ACHN (cell line): ENCODE measurements at regions not wholly inside any gene's neighbourhood (a gene's known extent, or its start where the extent isn't known, plus 50 kb on each side); places are given as distances from the start of the nearest gene placed in this dataset.

Experiments
- DNase-seq: peaks from one replicate; pipeline ENCODE4 v3.0.0-alpha.2; 2015
- in situ Hi-C: cut with HindIII; loops from 2 replicates; pipeline ENCODE4 v1.10.0; 2017; ENCODE audit warnings: low sequenced_read_pairs, low pct_ligation_motif_present, low pct_unique_long_range_greater_than_20kb

DNA sequence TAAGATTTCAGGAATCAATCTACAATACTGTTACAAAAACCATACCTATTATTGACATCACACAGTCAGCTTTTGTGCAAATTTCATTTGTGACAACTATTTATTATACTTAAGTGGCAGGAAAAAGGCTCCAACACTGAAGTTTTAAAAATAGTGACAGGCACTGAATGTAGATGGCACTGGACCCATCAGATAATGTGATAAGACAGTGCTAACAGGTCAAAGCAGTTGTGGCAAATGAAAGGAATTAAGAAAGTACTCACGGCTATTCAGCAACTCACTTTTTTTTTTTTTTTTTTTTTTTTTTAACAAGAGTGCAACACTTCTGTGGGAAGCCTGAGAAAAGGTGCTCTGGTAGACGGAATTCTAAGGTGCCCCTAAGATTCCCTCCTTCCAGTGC, 115.0 kb upstream of the MEF2C start:
- DNase-seq: no peak
- in situ Hi-C loops: no loop called here

DNA sequence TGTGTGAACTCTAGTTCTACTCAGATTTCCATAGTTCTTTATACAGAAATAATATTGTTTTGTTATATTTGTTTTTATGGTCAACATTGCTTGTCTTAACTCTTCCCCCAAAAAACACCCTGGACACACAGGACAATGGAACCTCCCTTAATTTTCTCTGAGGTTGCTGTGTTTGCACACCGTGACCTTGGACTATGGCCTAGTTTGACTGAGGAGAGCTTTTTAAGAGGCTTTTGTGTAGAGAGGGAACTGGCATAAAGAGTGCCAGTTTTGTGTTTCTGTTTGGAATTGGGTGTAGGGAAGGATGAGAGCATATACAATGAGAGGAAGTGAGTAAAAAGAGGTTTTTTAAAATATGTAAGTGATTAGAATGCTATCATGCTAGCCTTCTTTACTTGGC, 101.1 kb upstream of the MEF2C start:
- no peak for DNase-seq
- in situ Hi-C loops: no loop called here

GRCh38 chr5:88979726-88980125, 96.7 kb upstream of the MEF2C start:
- in situ Hi-C loops: no loop called here
- DNase-seq: no peak

DNA sequence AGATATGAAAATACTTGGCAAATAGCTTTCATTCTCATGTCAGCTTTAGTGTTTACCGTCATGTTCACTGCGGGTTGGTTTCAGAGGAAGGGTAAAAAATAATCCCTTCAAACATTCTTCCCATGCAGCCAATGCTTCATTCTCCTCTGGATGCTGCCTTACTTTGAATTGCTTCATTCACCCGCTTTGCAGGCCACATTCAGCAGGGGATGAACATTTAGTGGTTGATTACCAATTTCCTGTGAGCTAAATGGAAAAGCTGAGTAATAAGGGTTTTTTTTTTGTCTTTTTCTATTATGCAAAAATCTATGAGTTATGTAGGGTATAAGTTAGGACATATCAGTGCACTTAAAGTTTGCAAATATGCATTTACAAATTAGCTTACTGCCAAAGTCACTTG, 96.3 kb upstream of the MEF2C start:
- in situ Hi-C loops: no loop called here
- no peak for DNase-seq

DNA sequence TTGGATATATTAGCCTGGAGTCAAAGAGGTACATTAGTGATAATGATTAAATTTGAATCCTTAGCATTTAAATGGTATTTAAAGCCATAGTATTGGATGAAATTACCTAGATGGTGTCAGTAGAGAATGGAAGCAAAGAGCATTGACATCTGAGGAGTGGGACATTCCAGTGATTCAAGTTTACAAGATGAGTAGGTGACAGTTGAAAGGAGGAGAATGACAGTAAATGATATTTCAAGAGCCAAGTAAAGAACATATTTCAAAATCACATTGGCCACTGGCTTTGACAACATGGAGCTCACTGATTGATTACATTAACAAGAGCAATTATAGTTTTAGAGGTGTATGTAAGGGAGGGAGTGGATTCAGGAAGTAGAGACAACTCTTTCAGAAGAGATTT, 93.9 kb upstream of the MEF2C start:
- in situ Hi-C loops: no loop called here
- DNase-seq: no peak

GRCh38 chr5:88967633-88968585, 84.9 kb upstream of the MEF2C start:
- in situ Hi-C loops: no loop called here
- no peak for DNase-seq

DNA sequence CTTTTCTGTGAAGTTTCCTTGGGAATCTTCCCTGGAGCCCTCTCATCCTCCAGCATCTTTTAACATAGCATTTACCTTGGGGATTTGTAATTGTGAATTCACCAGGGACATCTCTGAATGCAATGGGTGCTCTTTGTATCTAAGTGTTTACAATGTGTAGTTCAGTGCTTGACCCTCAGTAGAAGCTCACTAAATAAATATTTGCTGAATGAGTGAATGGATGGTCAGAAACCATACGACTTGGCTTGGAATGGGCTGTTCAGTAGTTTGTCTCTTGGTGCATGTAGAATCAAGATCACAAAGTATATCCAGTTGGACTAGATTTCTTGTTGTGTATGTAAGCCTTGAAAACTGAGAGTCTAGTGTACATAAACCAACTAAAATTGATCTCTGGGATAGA, 81.8 kb upstream of the MEF2C start:
- in situ Hi-C loops: no loop called here
- DNase-seq: no peak

DNA sequence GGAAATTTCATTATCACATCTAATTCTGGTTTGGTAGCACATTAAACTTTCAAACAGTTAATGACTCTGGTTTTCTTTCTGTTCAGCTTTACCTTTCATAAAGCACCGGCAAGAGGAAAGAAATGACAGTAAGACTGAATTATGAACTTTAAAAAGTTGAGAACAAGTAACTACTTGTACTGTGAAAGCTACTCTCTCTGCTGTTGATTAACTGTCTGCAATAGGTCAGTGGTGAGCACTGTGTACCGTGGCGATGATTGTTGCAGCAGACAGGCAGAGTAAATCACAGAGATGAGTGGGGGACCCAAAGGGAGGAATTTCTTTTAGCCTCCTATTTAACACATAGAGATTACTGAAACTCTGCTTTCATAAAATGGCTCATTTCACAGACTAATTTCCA, 74.0 kb upstream of the MEF2C start:
- DNase-seq: no peak
- in situ Hi-C loops: no loop called here

DNA sequence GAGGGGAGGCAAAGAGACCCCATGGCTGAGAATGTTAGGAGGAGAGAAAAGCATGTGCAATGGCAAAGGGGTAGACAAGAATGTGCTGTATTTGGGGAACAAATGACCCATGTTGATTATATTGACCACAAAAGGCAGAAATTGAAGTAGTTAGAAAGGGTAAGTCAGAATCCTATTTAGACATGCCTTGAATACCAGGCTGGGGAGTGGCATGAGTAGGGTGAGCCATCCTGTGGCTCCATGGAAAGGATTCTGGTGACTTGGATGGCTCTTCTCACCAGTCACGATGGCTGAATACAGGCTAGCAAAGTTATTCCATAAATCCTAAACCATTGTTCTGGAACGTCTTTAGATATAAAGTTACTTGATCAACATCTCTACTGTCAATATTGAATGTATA, 73.4 kb upstream of the MEF2C start:
- no peak for DNase-seq
- in situ Hi-C loops: no loop called here

GRCh38 chr5:88955403-88955802, 72.4 kb upstream of the MEF2C start:
- in situ Hi-C loops: no loop called here
- no peak for DNase-seq

DNA sequence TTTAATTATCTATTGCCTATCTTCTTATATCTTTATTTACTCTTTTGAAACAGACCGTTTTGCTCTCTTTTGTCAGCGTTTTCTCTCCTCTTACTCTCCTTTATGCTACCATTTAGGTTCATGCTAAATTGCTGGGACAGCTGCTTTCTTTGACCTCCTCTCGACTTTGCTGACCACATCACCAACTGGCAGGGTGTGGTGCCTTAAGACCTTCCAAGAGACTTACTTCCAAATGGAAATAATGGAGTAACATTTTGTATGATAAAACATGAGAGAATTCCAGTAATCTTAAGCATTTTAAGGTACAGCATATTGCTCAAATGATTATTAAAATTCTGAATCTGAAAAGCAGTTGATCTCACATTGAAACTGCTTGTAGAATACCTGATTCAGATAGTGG, 71.5 kb upstream of the MEF2C start:
- in situ Hi-C loops: no loop called here
- no peak for DNase-seq

GRCh38 chr5:88952996-88953643, 70.1 kb upstream of the MEF2C start:
- in situ Hi-C loops: no loop called here
- no peak for DNase-seq

DNA sequence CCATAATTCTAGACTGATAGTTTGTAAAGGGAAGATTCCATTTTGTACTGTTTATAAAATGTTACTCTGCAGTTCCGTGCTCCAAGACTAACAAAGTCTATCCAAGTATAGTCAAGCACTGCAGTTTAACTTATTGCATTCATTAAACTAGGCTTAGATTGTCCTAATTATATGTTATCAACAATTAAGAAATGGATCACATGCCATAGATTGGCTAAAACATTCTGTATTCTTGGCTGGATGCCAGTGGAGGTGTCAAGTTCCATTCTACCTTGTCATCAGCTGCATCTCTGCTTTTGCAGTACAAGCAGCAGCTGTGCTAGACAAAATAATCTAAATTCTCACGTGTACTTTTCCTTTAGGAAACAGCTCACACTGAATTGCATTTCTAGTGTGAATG, 69.4 kb upstream of the MEF2C start:
- no peak for DNase-seq
- in situ Hi-C loops: no loop called here

DNA sequence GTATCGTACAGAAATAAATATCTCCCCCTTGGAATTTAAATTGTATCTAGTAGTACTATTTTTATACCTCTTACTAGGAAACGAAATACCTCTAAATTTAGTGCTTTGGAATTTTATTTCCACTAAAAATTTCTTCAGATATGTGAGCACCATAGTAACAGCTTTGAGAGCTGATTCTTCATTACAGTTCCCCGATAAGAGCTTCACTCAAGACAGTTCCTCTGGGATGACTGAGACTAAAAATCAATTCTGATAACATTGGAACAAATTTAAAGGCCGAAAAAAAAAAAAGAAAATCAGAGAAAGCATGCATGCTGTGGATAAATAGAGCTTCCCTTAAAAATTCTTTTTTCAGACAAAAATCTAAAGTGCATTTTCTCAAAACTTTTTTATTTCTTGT, 68.5 kb upstream of the MEF2C start:
- in situ Hi-C loops: no loop called here
- no peak for DNase-seq

GRCh38 chr5:88948746-88949600, 66.0 kb upstream of the MEF2C start:
- in situ Hi-C loops: no loop called here
- no peak for DNase-seq

DNA sequence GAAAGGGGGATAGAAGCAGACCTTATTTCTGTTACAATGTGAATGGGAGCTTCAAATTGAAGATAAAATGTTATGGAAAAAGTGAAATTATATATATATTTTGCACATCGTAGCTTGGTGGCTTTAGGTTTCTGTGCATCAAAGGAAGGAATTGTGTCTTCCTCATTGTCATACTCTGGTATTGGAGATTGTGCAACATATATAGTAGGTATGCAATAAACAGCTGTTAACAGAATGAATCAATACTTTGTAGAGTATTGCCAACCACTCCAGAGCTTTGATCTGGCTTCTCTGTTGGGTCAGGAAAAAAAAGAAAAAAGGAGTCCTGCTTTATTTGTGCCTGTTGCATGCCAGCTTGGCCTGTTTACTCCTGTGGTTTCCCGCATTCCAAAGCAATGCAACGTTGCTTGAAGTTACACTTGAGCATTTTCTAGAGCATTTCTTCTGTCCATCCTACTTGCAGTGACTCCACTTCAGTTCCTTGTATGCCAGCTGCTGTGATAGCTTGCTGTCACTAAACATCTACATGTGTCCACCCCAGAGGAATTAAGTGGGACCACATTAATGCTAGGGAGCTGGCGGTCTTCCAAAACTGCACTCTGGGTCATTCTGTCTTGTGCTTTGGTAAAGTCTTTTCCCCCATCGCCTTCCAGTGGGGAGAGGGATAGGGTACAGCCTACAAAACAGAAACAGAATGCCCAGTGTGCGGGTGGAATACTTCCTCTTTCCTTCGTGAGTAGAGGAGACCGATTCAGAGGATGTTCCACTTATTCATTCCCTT, 62.0 kb upstream of the MEF2C start:
- DNase-seq: no peak
- in situ Hi-C loops: no loop called here

DNA sequence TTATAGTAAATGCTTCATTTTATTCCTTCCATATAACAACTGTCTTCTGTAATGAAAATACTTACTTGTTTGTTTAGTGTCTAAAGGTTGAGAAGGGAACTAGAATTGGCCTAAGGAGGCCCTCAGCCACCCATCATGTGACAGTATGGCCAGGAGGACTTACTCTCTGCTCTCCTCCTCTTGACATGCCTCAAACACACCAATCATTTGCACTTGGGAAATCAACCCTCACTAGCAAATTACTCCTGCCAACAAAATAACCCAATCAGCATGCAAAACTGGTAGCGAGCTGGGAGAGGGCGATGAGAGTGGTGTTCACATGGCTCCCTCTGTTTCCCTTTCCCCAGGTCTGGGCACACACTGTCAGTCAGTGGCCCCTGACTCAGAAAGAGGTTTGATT, 58.6 kb upstream of the MEF2C start:
- in situ Hi-C loops: no loop called here
- DNase-seq: no peak

DNA sequence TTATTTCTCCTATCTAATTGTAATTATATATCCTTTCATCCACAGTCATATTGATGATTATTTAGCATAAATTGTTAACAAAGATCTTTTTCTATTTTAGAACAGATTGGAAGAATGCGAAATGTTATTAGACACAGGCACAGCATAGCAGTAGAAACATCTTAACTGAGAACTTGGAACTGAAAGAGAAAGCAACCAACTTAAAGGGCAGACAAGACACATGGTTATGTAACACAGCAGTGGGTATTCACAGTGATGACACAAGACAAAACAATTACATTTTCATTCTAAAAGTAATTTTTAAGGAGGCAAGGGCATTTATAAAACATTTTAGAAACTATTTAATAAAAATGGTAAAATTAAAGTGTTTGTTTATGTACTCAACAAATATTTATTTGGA, 57.7 kb upstream of the MEF2C start:
- in situ Hi-C loops: no loop called here
- no peak for DNase-seq

GRCh38 chr5:88939300-88939699, 56.3 kb upstream of the MEF2C start:
- in situ Hi-C loops: no loop called here
- no peak for DNase-seq
